Tibial nerve (tissue), 4 donors: ENCODE measurements at regions not wholly inside any gene's neighbourhood (a gene's known extent, or its start where the extent isn't known, plus 50 kb on each side); places are given as distances from the start of the nearest gene placed in this dataset.

Experiments
- DNase-seq, 2 donors: peaks; one replicate each; pipeline ENCODE4 v3.0.0-alpha.2; 2019; ENCODE audit warnings: low spot score in 2 of 2
- H3K27ac ChIP-seq, 4 donors: fragments of 200-600 bp; sonication (generic) in 3 of 4; one replicate each; pipeline ENCODE4 v1.5.1; 2017 to 2019; ENCODE audit warnings: mild to moderate bottlenecking in 1 of 4
- H3K27me3 ChIP-seq, 2 donors: fragments of 200-600 bp; sonication (generic) in 1 of 2; one replicate each; pipeline versions ENCODE4 v1.5.1 to v1.6.0; 2017 to 2019
- H3K36me3 ChIP-seq, 3 donors: fragments of 200-600 bp; sonication (generic); one replicate each; pipeline ENCODE4 v1.5.1; 2018 to 2019
- H3K4me1 ChIP-seq, 4 donors: fragments of 200-600 bp; sonication (generic) in 3 of 4; one replicate each; pipeline ENCODE4 v1.5.1; 2017 to 2019
- H3K4me3 ChIP-seq, 4 donors: fragments of 200-600 bp; sonication (generic) in 3 of 4; one replicate each; pipeline ENCODE4 v1.5.1; 2017 to 2019; ENCODE audit warnings: mild to moderate bottlenecking in 1 of 4, moderate library complexity in 1 of 4
- H3K9me3 ChIP-seq, 4 donors: fragments of 200-600 bp; sonication (generic) in 3 of 4; one replicate each; pipeline ENCODE4 v1.5.1; 2017 to 2019
- CTCF ChIP-seq, 5 experiments: fragments of 200-600 bp in 3 of 5; fragments of 450-650 bp in 2 of 5; sonication (generic) in 3 of 5; IDR thresholded peaks; one replicate each; pipeline ENCODE4 v1.5.1; 2016 to 2019; ENCODE audit warnings: antibody characterized with exemption in 5 of 5, mild to moderate bottlenecking in 3 of 5, moderate library complexity in 2 of 5
- EP300 ChIP-seq, 2 donors: sonication (generic); formaldehyde crosslinking; IDR thresholded peaks; one replicate each; pipeline ENCODE4 v1.6.1; 2017; ENCODE audit warnings: antibody characterized with exemption in 2 of 2, mild to moderate bottlenecking in 1 of 2
- POLR2A ChIP-seq, 2 donors: fragments of 450-650 bp; IDR thresholded peaks; one replicate each; pipeline ENCODE4 v1.6.1; 2017; ENCODE audit warnings: antibody characterized with exemption in 2 of 2, mild to moderate bottlenecking in 2 of 2, moderate library complexity in 2 of 2
- WGBS, 2 donors: methylation state at CpG; one replicate each; pipeline ENCODE4 v1.1.5; 2018; 5-methylcytosine and 5-hydroxymethylcytosine counted together

- 77 to 84% methylated on average over 5 of the region's 5 CpGs for WGBS, 2 donors
- no peak overlapping the region for H3K4me3 ChIP-seq
- TF ChIP-seq EP300 (IDR thresholded peaks at IDR 0.05): no peak
- no peak for TF ChIP-seq POLR2A (IDR thresholded peaks at IDR 0.05)
- no peak for TF ChIP-seq CTCF (IDR thresholded peaks at IDR 0.05)
- H3K9me3 ChIP-seq: no peaks in the 10 kb centered on the region
- no peaks in the 10 kb centered on the region for H3K27me3 ChIP-seq
- H3K36me3 ChIP-seq: no peaks in the 10 kb centered on the region
- H3K27ac ChIP-seq: peak overlapping the region in 1 of 4 donors; percentile 13
- no peak for DNase-seq
- H3K4me1 ChIP-seq: peaks cover 0 to 21% (median 1%) of the 10 kb centered on the region in 4 donors
Observed at GRCh38 chr9:105158898-105159297, 85.6 kb upstream of the SLC44A1 start.

- Histone ChIP-seq H3K4me1 (no peaks in the 10 kb centered on the region), H3K4me3 (no peak overlapping the region), H3K36me3 (no peaks in the 10 kb centered on the region), H3K9me3 (no peaks in the 10 kb centered on the region), H3K27me3 (no peaks in the 10 kb centered on the region), H3K27ac (no peak overlapping the region)
- 83 to 84% methylated on average over 3 of the region's 3 CpGs for WGBS, 2 donors
- TF ChIP-seq CTCF (IDR thresholded peaks at IDR 0.05) (no peak), EP300 (IDR thresholded peaks at IDR 0.05) (no peak), POLR2A (IDR thresholded peaks at IDR 0.05) (no peak)
- DNase-seq: no peak
Observed at GRCh38 chr9:105168870-105169319, 75.6 kb upstream of the SLC44A1 start.

GRCh38 chr9:105171076-105171475 lies 73.4 kb upstream of the SLC44A1 start:
- Histone ChIP-seq H3K27me3 (no peaks in the 10 kb centered on the region), H3K36me3 (no peaks in the 10 kb centered on the region), H3K9me3 (no peaks in the 10 kb centered on the region), H3K4me1 (no peaks in the 10 kb centered on the region), H3K27ac (no peak overlapping the region), H3K4me3 (no peak overlapping the region)
- 33 to 43% methylated on average over 1 of the region's 1 CpG for WGBS, 2 donors
- TF ChIP-seq CTCF (IDR thresholded peaks at IDR 0.05): no peak
- TF ChIP-seq POLR2A (IDR thresholded peaks at IDR 0.05): no peak
- no peak for TF ChIP-seq EP300 (IDR thresholded peaks at IDR 0.05)
- no peak for DNase-seq

GRCh38 chr9:105171589-105171988 lies 72.9 kb upstream of the SLC44A1 start:
- Histone ChIP-seq H3K4me1 (no peaks in the 10 kb centered on the region), H3K27me3 (no peaks in the 10 kb centered on the region), H3K9me3 (no peaks in the 10 kb centered on the region), H3K4me3 (no peak overlapping the region), H3K27ac (no peak overlapping the region), H3K36me3 (no peaks in the 10 kb centered on the region)
- 74 to 92% methylated on average over 3 of the region's 3 CpGs for WGBS, 2 donors
- TF ChIP-seq POLR2A (IDR thresholded peaks at IDR 0.05) (no peak), EP300 (IDR thresholded peaks at IDR 0.05) (no peak), CTCF (IDR thresholded peaks at IDR 0.05) (no peak)
- no peak for DNase-seq

- H3K9me3 ChIP-seq: no peaks in the 10 kb centered on the region
- no peaks in the 10 kb centered on the region for H3K27me3 ChIP-seq
- H3K27ac ChIP-seq: no peak overlapping the region
- no peak for DNase-seq
- no peaks in the 10 kb centered on the region for H3K36me3 ChIP-seq
- TF ChIP-seq CTCF (IDR thresholded peaks at IDR 0.05): no peak
- no peak for TF ChIP-seq EP300 (IDR thresholded peaks at IDR 0.05)
- TF ChIP-seq POLR2A (IDR thresholded peaks at IDR 0.05): no peak
- no peaks in the 10 kb centered on the region for H3K4me1 ChIP-seq
- whole genome bisulfite sequencing, 2 donors: 72 to 77% methylated on average over 5 of the region's 5 CpGs
- H3K4me3 ChIP-seq: no peak overlapping the region
Observed at GRCh38 chr9:105172436-105172835, 72.0 kb upstream of the SLC44A1 start.
